GM18520 (cell line): ENCODE measurements at regions not wholly inside any gene's neighbourhood (a gene's known extent, or its start where the extent isn't known, plus 50 kb on each side); places are given as distances from the start of the nearest gene placed in this dataset.
"Not testable (repeated sequence)": the region's sequence is repeated elsewhere in the genome, so short reads cannot be mapped to it uniquely, and the experiment has no call there.

Source experiments
- ATAC-seq: cut with Tn5 transposase; IDR thresholded peaks from one replicate; pipeline ENCODE4 v1.9.1; 2021; ENCODE audit not compliant: unreplicated experiment

DNA sequence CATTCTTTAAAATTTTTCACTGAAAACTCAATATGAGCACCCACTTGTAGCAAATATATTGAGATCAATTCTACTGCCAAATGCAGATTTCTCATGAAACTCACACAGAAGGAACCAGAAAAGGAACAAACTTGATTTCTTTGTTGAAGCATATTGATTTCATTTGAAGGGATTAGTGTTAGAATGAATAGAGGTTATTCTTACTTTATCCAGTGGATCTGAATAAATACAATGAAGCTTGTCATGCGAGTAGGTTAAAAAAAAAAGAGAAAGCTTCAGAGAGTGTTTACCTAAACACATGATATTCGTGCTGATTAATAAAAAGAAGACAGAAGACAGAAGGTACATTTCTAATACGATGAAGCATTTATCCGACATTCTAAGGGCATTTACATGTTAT lies 226.7 kb upstream of the ZSWIM2 start:
- no peak for ATAC-seq

DNA sequence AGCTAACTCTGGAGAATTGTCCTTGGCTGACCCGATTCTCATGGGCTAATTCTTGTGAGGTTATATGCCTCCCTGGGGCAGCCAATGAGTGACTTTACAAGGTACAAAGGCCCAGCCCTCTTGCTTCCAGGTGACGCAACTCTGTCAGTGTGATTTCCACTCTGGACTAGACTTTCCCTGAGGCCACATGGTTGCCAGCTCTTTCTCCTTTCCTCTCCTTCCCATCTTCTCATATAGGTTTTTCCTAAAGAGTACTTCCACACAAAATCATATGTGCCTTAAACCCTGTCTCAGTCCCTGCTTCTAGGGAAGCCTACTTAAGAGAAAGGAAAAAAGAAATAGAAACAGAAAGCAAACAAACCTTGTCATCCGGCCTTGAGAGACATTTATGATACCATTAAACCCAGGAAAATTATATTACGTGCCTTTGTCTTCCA lies 226.2 kb upstream of the ZSWIM2 start:
- ATAC-seq, result no peak

DNA sequence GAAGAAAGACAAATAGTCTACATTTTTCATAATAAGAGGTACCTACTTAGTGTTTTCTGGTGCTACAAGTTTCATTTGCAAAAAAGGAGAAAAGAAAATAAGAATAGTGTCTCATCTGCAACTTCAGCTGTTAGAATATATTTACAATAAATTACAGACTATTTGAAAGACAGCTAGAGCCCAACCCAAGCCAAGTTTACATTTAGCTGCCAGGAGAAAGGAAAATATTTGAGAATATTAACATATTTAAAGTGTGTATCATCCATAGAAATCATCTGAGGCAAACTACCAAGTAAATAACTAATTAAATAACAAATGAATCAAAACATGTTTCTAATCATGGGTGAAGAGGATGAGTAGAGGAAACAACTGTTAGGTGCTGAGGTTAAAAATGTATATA lies 209.2 kb upstream of the ZSWIM2 start:
- no peak for ATAC-seq

DNA sequence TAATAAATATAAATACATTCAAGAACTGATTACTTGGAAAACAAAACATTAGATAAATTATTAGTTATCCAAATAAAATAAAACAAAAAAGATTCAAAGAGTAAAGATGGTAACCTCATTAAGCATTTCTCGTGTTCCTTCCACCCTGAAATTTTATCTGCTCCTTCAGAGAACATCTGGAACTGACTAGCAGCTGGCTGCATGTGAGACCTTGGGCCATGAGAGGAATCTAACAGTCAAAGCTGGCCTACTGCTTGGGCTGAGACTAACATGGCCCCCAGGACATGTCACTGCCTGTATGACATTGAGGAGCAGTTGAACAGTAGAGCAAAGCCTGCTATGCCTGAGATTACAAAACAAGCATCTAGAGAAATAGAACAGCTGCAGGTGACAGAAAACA lies 208.5 kb upstream of the ZSWIM2 start:
- no peak for ATAC-seq

DNA sequence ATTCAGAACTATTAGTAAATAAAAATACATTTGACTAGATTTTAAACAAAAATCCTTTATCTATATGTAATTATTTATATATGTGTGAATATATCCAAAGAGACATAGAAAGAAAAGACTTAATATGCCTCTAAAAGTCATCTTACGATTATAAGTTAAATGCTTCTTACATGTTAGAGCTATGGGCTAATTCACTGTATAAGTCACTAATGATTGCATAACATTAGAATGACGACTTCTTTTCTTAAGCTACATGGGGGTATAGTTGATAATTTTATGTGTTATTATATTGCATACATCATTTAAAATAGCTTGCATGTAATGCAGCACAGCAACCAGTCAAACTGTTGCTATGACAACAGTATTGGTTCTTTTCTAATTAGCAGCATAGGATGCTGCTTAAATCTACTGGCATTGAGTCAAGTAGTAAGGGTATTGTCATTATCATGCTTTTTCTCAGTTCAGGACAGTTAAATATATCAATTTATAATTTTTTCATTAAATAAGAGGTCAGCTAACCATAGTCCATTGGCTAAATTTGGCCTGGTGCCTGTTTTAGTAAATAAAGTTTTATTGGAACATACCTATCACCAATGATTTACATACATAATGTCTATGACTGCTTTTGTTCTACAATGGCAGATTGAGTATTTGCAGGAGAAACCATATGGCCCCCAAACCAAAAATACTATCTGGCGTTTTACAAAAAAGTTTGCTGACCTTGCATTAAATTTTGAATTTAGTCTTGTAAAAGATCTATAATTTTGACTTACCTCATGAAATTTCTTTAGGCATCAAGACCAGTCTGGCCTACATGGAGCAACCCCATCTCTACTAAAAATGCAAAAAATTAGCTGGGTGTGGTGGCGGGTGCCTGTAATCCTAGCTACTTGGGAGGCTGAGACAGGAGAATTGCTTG lies 207.7 kb upstream of the ZSWIM2 start:
- no peak for ATAC-seq

DNA sequence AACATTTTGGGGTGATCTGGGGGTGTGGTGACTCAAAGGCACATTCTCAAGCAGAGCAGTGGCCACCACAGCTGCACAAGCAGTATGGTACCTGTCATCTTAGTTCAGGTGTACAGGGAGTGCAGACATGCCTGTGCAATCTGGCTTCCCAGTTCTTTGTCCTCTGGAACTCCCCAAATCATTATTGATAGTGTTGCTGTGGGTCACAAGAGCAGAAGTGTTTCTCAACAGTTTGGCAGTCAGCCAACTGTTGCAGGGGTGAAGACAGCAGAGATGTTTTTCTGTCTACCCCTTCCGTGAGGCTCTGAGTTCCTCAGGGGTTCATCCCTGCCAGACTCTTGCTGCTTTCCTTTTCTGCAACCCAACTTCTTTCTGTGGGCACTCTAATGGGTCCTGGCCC lies 206.5 kb upstream of the ZSWIM2 start:
- ATAC-seq, result no peak

DNA sequence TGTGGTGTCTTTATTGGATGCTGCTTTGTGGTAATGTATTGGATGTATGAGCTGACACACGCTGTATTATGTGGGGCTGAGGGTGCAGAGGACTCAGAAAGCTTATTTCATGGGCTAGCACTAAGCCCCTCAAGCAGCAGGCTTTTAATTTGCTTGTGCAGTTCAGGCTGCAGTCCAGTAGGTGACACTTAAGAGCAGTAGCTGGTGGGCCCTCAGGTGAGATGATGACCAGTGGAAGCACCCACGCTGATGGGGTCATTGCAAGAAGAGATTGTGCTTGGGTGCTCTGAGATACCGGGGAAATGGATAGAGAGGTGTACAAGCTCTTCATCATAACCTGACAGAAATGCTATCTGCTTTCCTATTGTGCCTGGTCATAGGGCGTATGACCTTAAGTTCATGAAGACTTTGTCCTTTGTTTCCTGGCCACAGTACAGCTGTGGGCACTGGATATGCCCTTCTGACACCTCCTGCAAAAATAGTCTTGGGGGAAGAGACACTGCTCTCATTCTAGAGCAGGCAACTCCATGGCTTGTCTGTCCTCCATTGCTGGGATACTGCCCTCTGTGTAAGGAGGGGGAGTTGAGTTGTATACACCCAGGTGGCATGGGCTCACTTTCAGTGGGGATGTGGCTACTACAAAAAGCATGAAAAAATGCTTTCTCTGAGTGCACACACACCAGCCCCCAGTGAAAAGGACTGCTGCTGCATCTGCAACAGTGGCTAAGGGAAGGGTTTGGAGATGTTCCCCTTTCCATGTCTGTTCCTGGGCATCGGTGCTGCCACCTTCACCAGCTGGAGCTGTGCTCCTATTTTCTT lies 205.7 kb upstream of the ZSWIM2 start:
- no peak for ATAC-seq

DNA sequence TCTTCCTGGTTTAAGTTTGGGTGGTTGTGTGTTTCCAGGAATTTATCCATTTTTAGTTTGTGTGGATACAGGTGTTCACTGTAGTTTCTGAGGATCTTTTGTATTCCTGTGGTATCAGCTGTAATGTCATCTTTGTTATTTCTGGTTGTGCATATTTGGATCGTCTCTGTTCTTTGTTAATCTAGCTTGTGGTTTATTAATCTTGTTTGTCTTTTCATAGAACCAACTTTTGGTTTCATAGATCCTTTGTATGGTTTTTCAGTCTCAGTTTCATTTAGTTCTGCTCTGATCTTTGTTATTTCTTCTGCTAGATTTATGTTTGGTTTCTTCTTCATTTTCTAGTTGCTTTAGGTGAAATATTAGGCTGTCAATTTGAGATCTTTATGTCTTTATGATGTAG lies 202.4 kb upstream of the ZSWIM2 start:
- peak; percentile 90 for ATAC-seq

DNA sequence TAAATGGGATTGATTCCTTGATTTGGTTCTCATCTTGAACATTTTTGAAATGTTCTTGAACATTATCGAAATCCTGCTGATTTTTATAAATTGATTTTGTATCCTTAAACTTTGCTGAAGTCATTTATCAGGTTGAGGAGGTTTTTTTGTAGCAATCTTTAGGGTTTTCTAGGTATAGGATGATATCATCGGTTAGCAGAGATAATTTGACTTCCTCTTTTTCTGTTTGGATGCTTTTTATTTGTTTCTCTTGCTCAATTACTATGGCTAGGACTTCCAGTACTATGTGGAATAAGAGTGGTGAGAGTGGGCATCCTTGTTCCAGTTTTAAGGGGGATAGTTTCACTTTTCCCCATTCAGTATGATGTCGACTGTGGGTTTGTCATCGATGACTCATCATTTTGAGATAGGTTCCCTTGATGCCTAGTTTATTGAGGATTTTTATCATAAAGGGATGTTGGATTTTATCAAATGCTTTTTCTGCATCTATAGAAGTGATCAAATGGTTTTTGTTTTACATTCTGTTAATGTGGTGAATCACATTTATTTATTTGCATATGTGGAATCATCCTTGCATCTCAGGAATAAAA lies 201.5 kb upstream of the ZSWIM2 start:
- no peak for ATAC-seq

DNA sequence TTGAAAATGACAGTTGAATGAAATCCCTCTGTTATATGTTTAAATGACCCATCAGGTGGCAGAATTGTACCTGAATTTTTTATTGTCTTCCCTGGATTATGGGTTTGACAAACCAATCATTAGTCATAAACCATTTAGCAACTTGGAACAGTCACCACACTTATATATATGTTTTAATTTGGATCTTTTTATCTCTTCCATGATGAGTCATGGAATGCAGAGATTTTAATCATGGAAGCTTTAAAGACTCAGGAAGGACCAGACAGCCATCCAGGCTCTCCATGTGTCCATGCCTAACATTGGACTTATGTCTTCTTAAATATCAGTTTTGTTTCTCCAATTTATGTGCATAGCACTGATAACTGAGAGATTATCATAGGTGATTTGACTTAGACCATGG lies 188.3 kb upstream of the ZSWIM2 start:
- no peak for ATAC-seq

DNA sequence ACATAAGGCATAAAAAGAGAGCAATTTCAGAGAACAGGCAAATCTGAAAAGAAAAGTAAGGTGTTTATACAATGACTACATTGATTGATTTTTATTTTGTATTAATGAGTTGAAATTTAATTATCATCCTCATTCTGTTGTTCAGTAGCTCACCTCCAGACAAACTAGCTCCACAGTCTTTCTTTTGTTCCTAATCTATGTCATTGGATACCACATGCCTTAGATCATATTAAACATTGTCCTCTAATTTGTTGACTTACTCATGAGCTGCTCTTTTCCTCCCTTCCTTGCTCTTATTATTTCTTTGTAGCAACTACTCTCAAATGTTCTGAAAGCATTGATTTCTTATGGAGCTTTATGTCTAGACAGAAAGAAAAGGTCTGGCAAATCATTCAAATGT lies 185.5 kb upstream of the ZSWIM2 start:
- ATAC-seq, result no peak

DNA sequence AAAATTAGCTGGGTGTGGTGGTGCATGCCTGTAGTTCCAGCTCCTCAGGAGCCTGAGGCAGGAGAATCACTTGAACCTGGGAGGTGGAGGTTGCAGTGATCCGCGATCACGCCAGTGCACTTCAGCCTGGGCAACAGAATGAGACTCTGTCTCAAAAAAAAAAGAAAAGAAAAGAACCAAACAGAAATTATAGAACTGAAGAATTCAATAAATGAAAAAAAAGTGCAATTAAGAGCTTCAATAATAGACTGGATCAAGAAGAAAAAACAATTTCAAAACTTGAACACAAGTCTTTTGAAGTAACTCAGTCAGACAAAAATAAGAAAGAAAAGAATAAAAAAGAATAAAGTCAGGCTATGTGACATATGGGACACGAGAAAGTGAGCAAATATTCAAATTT lies 175.8 kb upstream of the ZSWIM2 start:
- no peak for ATAC-seq

DNA sequence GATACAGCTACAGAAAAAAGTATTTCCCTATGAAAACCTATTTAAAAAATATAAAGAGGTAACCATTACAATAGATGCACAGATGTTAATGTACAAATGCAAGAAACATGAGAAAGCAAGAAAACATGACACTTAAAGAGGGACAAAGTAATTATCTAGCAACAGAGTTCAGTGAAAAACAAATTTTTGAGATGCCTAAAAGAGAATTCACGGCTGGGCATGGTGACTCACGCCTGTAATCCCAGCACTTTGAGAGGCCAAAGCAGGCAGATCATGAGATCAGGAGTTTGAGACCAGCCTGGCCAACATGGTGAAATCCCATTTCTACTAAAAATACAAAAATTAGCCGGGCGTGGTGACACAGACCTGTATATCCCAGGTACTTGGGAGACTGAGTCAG lies 175.0 kb upstream of the ZSWIM2 start:
- ATAC-seq, result not testable (repeated sequence)

DNA sequence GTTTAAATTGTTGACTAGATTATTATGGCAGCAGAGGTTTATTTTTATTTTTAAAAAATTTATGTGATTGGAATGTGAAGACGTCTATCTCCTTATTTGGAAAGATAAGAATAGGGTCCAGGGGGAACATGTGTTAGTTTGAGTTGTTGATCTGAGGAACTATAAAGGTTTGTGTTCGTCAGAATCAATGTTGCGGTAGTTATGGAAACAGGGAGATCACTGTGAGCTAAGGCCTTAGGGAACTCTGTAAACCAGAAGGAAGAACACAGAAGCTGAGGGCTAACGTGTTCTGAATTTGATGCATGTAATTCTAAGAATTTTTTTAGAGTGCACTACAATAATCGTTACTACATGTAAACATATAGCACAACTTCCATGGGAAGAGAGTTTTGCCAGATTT lies 168.5 kb upstream of the ZSWIM2 start:
- ATAC-seq, result no peak

DNA sequence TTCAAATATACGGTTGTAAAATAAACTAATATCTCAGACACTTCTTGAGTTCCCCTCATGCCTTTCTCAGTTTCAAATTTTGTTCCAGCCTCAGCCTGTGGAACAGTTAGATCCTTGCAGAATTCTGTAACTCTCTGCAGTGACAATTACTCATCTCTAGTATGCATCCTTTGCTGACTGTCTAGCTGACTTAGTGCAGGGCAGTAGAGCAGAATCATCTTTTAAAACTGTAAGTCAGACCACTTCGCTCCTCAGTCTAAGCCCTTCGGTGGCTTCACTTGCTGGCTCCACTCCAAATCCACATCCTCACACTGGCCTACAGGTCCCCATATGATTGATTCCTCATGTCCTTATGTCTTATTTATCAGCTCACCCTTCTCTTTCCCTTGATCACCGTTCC lies 164.1 kb upstream of the ZSWIM2 start:
- no peak for ATAC-seq

DNA sequence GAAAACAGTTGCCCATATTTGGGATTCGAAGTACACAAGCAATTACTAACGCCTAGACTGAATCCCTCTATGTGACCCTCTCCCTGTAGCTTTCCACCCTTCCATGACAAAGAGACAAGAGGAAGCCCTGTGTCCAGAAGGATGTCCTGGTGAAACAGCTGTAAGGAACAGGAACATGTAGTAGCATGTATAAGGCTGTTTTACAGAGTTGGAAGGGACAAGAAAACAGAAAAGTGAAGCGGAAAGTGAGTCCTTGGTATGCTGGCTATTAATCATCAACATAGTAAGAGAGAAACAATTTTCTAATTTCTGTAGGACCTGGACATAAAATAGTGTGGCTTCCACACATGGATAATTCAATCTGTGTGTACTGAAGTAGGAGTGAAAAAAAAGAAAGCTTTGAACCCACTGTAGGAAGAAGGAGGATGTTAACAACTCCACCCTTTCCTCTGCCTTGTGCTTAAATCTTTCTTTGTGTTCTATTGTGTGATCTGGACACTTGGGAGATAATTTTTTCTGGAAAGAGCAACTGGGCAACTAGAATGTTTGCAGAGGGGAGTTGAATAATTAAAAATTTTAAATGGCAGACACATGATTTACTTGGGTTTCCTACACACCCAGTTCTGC lies 162.3 kb upstream of the ZSWIM2 start:
- ATAC-seq, result no peak

DNA sequence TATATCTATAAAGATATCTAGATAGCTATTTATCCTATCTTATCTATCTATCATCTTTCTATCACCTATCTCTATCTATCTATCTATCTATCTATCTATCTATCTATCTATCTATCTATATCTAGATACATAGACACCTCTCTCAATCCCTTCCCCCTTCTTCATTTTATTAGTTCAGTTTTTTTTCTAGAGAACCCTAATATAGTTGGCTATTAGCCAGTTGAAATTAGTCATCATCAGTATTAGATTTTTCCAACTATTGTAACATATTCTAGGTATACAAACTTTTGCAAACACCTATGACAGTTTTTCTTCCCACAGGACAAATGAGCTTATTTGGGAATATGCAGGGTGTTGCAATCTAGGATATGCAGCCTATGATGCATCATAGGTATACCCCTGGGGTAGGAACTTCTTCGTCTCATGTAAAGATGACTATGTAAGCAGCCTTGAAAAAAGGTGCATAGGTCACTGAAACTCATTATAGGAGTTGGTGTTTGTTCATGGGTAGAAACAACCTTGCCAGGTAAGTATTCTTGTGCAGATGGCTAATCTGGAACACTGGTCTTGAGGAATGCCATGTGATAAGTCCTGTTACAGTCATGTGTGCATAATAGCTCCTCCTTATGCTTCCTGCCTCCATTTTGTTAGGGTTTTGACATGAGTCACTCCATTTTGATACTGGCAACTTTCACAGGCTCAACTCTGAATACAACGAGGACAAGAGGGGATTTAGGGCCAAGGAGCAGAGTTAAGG lies 160.7 kb upstream of the ZSWIM2 start:
- no peak for ATAC-seq

DNA sequence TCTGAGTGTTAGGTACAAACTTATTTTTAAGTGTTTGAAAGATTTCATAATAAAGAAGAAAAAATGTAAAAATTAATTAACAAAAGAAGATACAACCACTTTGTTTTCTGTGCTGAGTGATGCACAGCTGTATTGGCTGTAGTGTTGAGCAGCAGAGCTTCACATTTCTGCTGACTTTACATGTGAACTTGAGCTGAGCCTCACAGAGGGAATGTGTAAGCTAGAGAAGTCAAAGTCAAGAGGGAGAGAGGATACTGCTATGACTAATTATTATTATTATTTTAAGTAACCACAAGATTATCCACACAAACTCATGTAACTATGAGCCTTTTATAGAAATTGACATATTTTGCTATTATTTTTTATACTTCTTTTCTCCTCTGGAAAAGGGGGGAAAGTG lies 159.1 kb upstream of the ZSWIM2 start:
- ATAC-seq, result no peak

DNA sequence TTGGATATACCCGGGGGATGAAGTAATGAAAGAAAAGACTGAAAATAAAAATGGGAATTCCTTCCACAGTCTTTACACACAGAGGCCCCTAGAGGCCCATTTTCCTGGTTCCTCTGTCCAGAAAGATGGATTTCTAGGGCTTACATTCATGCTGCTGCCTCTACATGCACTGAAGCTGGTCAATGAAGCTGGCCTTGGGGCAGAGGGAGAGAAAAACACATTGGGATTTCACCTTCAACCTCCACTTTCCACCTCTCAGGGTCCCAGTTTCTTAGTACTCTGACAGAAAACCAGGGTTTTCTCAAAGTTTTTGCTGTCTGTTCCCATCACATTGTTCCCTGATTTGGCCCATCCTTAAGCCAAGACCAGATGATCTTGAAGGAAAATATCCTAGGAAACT lies 154.6 kb upstream of the ZSWIM2 start:
- no peak for ATAC-seq

DNA sequence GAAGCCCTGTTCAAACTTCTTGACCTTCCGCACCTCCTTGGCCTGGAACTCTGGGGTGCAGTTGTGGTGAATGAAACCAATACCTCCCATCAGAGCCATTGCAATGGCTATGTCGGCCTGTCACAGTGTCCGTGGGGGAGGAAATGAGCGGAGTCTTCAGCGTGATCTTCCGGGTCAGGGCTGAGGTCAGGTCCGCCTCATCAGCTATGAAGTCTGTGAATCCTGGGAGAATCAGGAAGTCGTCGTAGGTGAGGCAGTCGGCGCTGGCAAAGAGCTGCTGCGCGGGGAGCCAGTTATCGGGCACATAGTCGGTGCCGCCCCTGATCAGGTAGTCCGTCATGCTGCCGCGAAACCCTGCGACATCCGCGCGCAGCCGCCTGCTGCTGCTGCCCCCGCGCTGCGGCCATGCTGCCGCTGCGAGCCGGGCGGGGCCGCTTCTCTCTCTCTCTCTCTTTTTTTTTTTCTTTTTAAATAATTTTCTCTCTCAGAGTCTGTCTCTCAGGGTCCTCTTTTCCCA lies 154.1 kb upstream of the ZSWIM2 start:
- ATAC-seq, result no peak
